SJSA1 (cell line): ENCODE measurements at regions not wholly inside any gene's neighbourhood (a gene's known extent, or its start where the extent isn't known, plus 50 kb on each side); places are given as distances from the start of the nearest gene placed in this dataset.

ENCODE experiments used
- DNase-seq, 2 experiments: peaks; one replicate each; pipeline ENCODE4 v3.0.0-alpha.2; 2015 to 2020; ENCODE audit warnings: low spot score in 2 of 2, low read depth in 1 of 2
- H3K27ac ChIP-seq: fragments of 250-450 bp; sonication (Bioruptor Pico); 2 replicates; pipeline ENCODE4 v1.5.1; 2020; ENCODE audit warnings: mild to moderate bottlenecking, moderate library complexity
- H3K27me3 ChIP-seq: fragments of 250-450 bp; sonication (Bioruptor Pico); replicated peaks from 2 replicates; pipeline ENCODE4 v1.5.1; 2020; ENCODE audit warnings: mild to moderate bottlenecking, moderate library complexity
- H3K36me3 ChIP-seq: fragments of 250-450 bp; sonication (Bioruptor Pico); 2 replicates; pipeline ENCODE4 v1.5.1; 2020; ENCODE audit warnings: mild to moderate bottlenecking
- H3K4me1 ChIP-seq: fragments of 250-450 bp; sonication (Bioruptor Pico); replicated peaks from 2 replicates; pipeline ENCODE4 v1.6.1; 2021; ENCODE audit warnings: mild to moderate bottlenecking
- H3K4me3 ChIP-seq: fragments of 250-450 bp; sonication (Bioruptor Pico); 2 replicates; pipeline ENCODE4 v1.5.1; 2020; ENCODE audit warnings: mild to moderate bottlenecking
- H3K9me3 ChIP-seq: fragments of 250-450 bp; sonication (Bioruptor Pico); replicated peaks from 2 replicates; pipeline ENCODE4 v1.5.1; 2020; ENCODE audit warnings: mild to moderate bottlenecking

GRCh38 chr11:71201936-71202597 lies 50.3 kb downstream of the SHANK2 start:
- Histone ChIP-seq H3K36me3 (no peaks in the 10 kb centered on the region), H3K4me1 (peaks cover 18% of the 10 kb centered on the region), H3K9me3 (no peaks in the 10 kb centered on the region)

GRCh38 chr11:71201231-71201630 lies 51.1 kb downstream of the SHANK2 start:
- no peak for DNase-seq
- no peaks in the 10 kb centered on the region for H3K9me3 ChIP-seq

More at GRCh38 chr11:71201936-71202597, 50.3 kb downstream of the SHANK2 start:
- no peak for DNase-seq
- no peaks in the 10 kb centered on the region for H3K27me3 ChIP-seq
- H3K4me3 ChIP-seq: no peak overlapping the region
- no peak overlapping the region for H3K27ac ChIP-seq

DNA sequence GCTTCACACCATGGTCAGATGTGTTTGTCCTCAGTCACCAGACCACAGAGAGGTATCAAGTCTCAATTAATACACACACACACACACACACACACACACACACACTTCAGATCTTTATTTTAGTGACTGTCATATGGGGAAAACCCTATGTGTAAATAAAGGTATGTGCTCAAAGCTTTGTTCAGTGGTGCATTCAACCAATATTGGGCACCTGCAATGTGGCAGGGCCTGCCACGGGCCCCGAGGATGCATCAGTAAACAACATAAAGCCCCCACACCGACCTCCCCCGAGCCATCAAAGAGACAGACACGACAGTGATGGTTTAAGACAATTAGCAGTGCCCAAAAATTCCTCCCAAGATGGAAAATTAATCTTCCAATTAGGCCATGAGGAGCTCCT lies 51.6 kb downstream of the SHANK2 start:
- no peaks in the 10 kb centered on the region for H3K9me3 ChIP-seq

More at GRCh38 chr11:71201231-71201630, 51.1 kb downstream of the SHANK2 start:
- no peak overlapping the region for H3K27ac ChIP-seq
- no peaks in the 10 kb centered on the region for H3K36me3 ChIP-seq
- H3K27me3 ChIP-seq: no peaks in the 10 kb centered on the region
- peaks cover 12% of the 10 kb centered on the region for H3K4me1 ChIP-seq
- no peak overlapping the region for H3K4me3 ChIP-seq

DNA sequence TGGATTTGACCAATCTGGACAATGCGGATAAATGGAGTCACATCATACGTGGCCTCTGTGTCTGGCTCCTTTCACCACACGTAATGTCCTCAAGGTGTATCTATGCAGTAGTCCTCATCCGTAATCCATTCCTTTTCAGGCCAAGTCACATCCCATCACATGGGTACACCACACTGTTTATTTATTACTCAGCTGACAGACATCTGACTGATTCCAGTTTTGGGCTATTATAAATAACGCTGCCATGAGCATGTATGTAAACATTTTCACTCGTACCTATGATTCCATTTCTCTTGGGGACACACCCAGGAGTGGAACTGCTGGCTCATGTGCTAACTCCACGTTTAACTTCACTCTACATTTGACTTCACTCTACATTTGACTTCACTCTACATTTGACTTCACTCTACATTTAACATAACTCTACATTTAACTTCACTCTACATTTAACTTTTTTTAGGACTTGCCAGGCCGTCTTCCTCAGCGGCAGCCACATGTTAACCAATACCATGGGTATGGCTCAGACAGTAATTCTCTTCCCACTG lies 52.1 kb downstream of the SHANK2 start:
- H3K36me3 ChIP-seq: no peaks in the 10 kb centered on the region
- no peak for DNase-seq
- no peak overlapping the region for H3K4me3 ChIP-seq
- H3K27ac ChIP-seq: no peak overlapping the region
- H3K27me3 ChIP-seq: no peaks in the 10 kb centered on the region
- 0 out of 2 replicates have a peak, but pooled peaks cover 4% of the 10 kb centered on the region for H3K4me1 ChIP-seq
- no peaks in the 10 kb centered on the region for H3K9me3 ChIP-seq

More for the DNA sequence above, 51.6 kb downstream of the SHANK2 start:
- no peak for DNase-seq
- Histone ChIP-seq H3K4me3 (no peak overlapping the region), H3K36me3 (no peaks in the 10 kb centered on the region), H3K27me3 (no peaks in the 10 kb centered on the region), H3K27ac (no peak overlapping the region), H3K4me1 (peaks cover 7% of the 10 kb centered on the region)

- H3K36me3 ChIP-seq: no peaks in the 10 kb centered on the region
- no peak overlapping the region for H3K27ac ChIP-seq
- H3K4me1 ChIP-seq: 0 out of 2 replicates have a peak, but pooled peaks cover 4% of the 10 kb centered on the region
- no peaks in the 10 kb centered on the region for H3K27me3 ChIP-seq
- no peaks in the 10 kb centered on the region for H3K9me3 ChIP-seq
- DNase-seq: no peak
- no peak overlapping the region for H3K4me3 ChIP-seq
Observed at GRCh38 chr11:71199226-71199820, 53.1 kb downstream of the SHANK2 start.

DNA sequence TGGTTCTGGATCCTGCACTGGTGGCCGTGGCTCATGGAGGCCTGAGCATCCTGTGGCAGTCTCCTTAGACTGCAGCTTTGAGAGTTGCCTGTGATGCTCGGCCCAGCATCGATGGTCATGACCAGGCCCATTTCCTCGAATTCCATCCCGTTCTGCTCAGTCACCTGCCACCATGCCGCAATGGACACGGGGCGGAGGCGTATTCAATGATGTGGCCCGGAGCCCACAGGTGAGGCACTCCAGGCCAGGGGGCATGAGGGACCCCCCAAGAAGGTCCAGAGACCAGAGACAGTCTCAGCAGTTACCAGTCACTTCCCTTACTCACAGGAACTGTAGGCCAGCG lies 53.6 kb downstream of the SHANK2 start:
- H3K9me3 ChIP-seq: no peaks in the 10 kb centered on the region
- no peaks in the 10 kb centered on the region for H3K27me3 ChIP-seq
- DNase-seq: no peak
- no peaks in the 10 kb centered on the region for H3K36me3 ChIP-seq
- H3K4me1 ChIP-seq: 0 out of 2 replicates have a peak, but pooled peaks cover 4% of the 10 kb centered on the region
- H3K27ac ChIP-seq: no peak overlapping the region
- H3K4me3 ChIP-seq: no peak overlapping the region

GRCh38 chr11:71198141-71198822 lies 54.1 kb downstream of the SHANK2 start:
- Histone ChIP-seq H3K4me3 (no peak overlapping the region), H3K27ac (no peak overlapping the region), H3K9me3 (no peaks in the 10 kb centered on the region), H3K36me3 (no peaks in the 10 kb centered on the region), H3K4me1 (0 out of 2 replicates have a peak, but pooled peaks cover 4% of the 10 kb centered on the region), H3K27me3 (no peaks in the 10 kb centered on the region)
- no peak for DNase-seq

GRCh38 chr11:71197096-71197495 lies 55.3 kb downstream of the SHANK2 start:
- H3K4me1 ChIP-seq: 0 out of 2 replicates have a peak, but pooled peaks cover 4% of the 10 kb centered on the region
- DNase-seq: no peak
- H3K9me3 ChIP-seq: no peaks in the 10 kb centered on the region
- H3K27ac ChIP-seq: no peak overlapping the region
- no peak overlapping the region for H3K4me3 ChIP-seq
- no peaks in the 10 kb centered on the region for H3K27me3 ChIP-seq
- no peaks in the 10 kb centered on the region for H3K36me3 ChIP-seq

DNA sequence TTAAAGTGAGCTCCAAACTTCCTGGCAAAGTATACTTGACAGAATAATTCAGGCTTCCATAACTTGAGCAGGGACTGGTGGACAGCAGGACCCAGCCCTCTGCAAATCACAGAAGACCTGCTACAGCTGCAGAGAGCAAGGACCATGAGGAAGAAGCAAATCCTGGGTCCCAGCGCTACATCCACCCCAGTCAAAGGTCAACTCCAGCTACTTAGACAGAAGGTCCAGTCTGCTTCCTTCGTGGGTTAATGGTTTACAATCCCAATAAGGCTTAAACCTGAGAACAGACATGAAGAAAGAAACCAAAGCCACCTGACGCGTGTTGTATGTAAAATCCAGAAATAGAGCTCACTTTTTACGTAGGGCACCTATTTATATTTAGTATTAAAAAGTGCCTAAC lies 57.7 kb downstream of the SHANK2 start:
- no peak for DNase-seq
- no peaks in the 10 kb centered on the region for H3K27me3 ChIP-seq
- H3K4me1 ChIP-seq: no peaks in the 10 kb centered on the region
- H3K4me3 ChIP-seq: no peak overlapping the region
- H3K27ac ChIP-seq: no peak overlapping the region
- H3K9me3 ChIP-seq: no peaks in the 10 kb centered on the region
- H3K36me3 ChIP-seq: no peaks in the 10 kb centered on the region

DNA sequence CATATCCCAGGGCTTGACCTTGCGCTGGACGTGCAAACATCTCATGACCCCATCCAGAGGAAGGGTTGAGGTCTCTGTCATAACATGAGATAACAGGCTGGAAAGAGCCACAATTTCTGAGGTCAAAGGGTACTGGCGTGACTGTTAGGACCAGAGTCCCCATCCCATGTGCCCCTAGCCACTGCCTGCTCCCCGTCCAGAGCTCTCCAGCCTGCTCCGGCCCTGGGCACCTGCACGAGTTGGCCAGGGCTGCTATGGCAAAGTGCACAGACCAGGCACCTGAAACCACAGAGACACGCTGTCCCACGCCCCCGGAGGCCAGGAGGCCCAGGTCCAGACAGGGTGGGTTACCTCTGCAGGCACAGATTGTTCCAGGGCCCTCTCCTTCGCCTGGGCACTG lies 58.9 kb downstream of the SHANK2 start:
- no peaks in the 10 kb centered on the region for H3K27me3 ChIP-seq
- no peak overlapping the region for H3K4me3 ChIP-seq
- H3K9me3 ChIP-seq: no peaks in the 10 kb centered on the region
- H3K27ac ChIP-seq: no peak overlapping the region
- no peak for DNase-seq
- H3K4me1 ChIP-seq: no peaks in the 10 kb centered on the region
- H3K36me3 ChIP-seq: no peaks in the 10 kb centered on the region

GRCh38 chr11:71192629-71193028 lies 59.7 kb downstream of the SHANK2 start:
- DNase-seq: no peak
- Histone ChIP-seq H3K9me3 (no peaks in the 10 kb centered on the region), H3K27me3 (no peaks in the 10 kb centered on the region), H3K4me1 (no peaks in the 10 kb centered on the region), H3K36me3 (no peaks in the 10 kb centered on the region), H3K4me3 (no peak overlapping the region), H3K27ac (no peak overlapping the region)

DNA sequence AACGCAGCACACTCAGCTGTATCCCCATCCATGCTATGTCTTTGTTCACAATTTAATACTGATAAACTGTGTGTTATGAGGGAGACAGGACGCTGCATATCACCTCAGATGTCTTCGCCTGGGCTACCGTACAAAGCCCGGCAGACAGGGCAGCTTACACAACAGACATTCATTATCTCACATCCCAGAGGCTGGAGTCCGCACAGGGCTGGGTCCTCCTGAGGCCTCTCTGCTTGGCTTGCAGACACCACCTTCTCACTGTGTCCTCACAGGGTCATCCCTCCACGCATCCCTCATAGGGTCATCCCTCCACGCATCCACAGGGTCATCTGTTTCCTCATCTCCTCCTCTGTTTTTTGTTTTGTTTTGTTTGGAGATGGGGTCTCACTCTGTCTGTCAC lies 61.2 kb downstream of the SHANK2 start:
- Histone ChIP-seq H3K4me1 (no peaks in the 10 kb centered on the region), H3K36me3 (no peaks in the 10 kb centered on the region), H3K9me3 (no peaks in the 10 kb centered on the region), H3K27ac (no peak overlapping the region), H3K27me3 (no peaks in the 10 kb centered on the region), H3K4me3 (no peak overlapping the region)
- no peak for DNase-seq

DNA sequence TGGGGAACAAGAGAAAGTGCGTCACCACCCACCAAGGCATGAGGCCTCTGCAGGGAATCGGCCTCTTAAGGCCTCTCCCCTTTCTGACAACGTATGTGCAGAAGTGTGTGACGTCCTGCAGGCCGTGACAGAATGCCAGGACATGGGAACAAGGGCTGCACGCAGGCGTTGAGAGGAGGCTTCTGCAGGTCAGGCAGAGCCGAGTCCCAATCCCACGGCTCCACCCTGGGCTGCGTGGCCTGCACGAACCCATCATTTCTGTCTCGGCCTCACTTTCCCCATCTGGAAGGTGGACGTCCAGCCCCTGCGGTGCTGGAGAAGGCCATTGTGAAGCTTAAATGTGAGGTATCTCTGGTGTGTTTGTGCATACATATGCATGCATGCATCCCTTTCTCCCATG lies 61.8 kb downstream of the SHANK2 start:
- Histone ChIP-seq H3K27ac (no peak overlapping the region), H3K36me3 (no peaks in the 10 kb centered on the region), H3K9me3 (no peaks in the 10 kb centered on the region), H3K27me3 (no peaks in the 10 kb centered on the region), H3K4me3 (no peak overlapping the region), H3K4me1 (no peaks in the 10 kb centered on the region)
- DNase-seq: no peak

DNA sequence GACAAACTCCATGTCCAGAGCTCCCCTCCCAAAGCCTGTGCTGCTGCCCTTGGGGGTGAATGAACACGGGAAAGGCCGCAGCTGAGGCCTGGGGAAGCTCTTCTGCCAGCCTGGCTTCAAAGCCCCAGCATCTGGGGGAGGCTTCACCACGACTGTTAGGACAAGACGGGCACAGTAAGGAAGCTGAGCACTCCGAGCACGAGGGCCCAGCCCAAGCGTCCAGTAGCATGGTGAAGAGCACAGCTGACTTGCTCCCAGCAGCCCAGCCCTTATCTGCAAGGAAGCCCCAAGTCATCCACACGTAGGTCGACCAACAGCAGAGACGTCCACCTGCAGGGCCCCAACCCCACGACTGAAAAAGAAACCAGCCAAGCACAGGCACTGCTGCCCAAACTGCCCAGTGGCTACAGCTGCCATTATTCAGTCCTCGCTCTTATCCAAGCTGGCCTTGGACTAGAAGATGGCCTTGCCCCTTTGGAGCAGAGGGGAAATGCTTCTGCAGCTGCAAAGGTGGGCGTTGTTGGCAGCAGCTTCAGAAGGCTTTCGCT lies 62.5 kb downstream of the SHANK2 start:
- no peaks in the 10 kb centered on the region for H3K9me3 ChIP-seq

More for the DNA sequence above, 62.5 kb downstream of the SHANK2 start:
- Histone ChIP-seq H3K36me3 (no peaks in the 10 kb centered on the region), H3K27me3 (no peaks in the 10 kb centered on the region), H3K4me3 (no peak overlapping the region), H3K27ac (no peak overlapping the region), H3K4me1 (no peaks in the 10 kb centered on the region)
- DNase-seq: no peak
